ENCODE measurements at regions not wholly inside any gene's neighbourhood (a gene's known extent, or its start where the extent isn't known, plus 50 kb on each side); places are given as distances from the start of the nearest gene placed in this dataset.

DNA sequence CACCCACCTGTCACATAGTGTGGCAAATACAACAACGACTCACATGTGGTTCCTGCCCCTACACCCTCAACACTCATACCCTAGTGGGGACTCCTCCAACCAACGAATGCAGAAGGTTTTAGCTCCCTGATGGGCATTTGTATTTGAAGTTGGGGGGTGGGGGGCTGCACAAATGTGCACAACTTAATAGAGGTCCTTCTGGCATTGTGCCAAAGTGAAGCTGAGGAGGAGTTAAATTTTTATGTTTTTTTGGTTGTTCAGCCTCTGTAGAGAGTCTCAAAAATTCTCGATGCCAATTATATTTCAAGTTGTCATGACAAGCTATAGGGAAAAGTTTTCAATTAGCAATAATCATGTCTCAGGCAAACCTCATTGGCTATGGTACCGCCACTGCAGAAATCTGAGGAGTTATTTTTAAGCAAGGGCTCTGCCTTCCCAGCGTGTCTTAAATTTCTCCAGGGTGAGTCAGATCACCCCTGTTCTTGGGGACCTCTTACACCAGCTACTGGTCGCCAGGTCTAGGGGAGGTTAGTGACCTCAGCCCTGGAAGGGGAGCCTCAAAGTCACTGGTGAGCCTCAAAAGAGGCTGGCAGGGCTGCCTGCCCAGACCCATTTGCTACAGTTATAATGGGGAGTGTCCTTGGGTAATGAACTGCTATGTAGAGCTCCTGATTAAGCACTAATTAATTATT is 102.7 kb upstream of the TAF1B start:
- TF ChIP-seq, protein P1, sequence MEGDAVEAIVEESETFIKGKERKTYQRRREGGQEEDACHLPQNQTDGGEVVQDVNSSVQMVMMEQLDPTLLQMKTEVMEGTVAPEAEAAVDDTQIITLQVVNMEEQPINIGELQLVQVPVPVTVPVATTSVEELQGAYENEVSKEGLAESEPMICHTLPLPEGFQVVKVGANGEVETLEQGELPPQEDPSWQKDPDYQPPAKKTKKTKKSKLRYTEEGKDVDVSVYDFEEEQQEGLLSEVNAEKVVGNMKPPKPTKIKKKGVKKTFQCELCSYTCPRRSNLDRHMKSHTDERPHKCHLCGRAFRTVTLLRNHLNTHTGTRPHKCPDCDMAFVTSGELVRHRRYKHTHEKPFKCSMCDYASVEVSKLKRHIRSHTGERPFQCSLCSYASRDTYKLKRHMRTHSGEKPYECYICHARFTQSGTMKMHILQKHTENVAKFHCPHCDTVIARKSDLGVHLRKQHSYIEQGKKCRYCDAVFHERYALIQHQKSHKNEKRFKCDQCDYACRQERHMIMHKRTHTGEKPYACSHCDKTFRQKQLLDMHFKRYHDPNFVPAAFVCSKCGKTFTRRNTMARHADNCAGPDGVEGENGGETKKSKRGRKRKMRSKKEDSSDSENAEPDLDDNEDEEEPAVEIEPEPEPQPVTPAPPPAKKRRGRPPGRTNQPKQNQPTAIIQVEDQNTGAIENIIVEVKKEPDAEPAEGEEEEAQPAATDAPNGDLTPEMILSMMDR (IDR thresholded peaks at IDR 0.05): no peak
- TF ChIP-seq POLR2A (IDR thresholded peaks at IDR 0.05): no peak

Data from stomach (tissue), 4 donors.